Vagina (tissue), 2 donors: ENCODE measurements at regions not wholly inside any gene's neighbourhood (a gene's known extent, or its start where the extent isn't known, plus 50 kb on each side); places are given as distances from the start of the nearest gene placed in this dataset.

Experiments
- DNase-seq, 2 donors: peaks; one replicate each; pipeline ENCODE4 v3.0.0-alpha.2; 2017; ENCODE audit errors: extremely low spot score in 2 of 2
- H3K27ac ChIP-seq: fragments of 200-600 bp; sonication (generic); one replicate; pipeline ENCODE4 v1.5.1; 2019
- H3K27me3 ChIP-seq: fragments of 200-600 bp; sonication (generic); one replicate; pipeline ENCODE4 v1.5.1; 2019
- H3K36me3 ChIP-seq, 2 donors: fragments of 200-600 bp; sonication (generic); one replicate each; pipeline ENCODE4 v1.5.1; 2017 to 2019
- H3K4me1 ChIP-seq: fragments of 200-600 bp; sonication (generic); one replicate; pipeline ENCODE4 v1.5.1; 2019
- H3K4me3 ChIP-seq, 2 donors: fragments of 200-600 bp; sonication (generic); 1 replicate in 1 of 2; 2 replicates in 1 of 2; pipeline ENCODE4 v1.5.1; 2016 to 2019
- H3K9me3 ChIP-seq: fragments of 200-600 bp; sonication (generic); one replicate; pipeline ENCODE4 v1.5.1; 2019
- CTCF ChIP-seq, 3 experiments: fragments of 450-650 bp in 2 of 3; fragments of 200-600 bp in 1 of 3; sonication (generic) in 1 of 3; IDR thresholded peaks; one replicate each; pipeline ENCODE4 v1.5.1; 2017 to 2019; ENCODE audit warnings: antibody characterized with exemption in 3 of 3, mild to moderate bottlenecking in 2 of 3, moderate library complexity in 2 of 3
- POLR2A ChIP-seq, 2 donors: fragments of 450-650 bp; IDR thresholded peaks; one replicate each; pipeline ENCODE4 v1.6.1; 2017; ENCODE audit warnings: antibody characterized with exemption in 2 of 2, mild to moderate bottlenecking in 2 of 2, moderate library complexity in 2 of 2
- POLR2AphosphoS5 ChIP-seq, 2 donors: sonication (generic); formaldehyde crosslinking; IDR thresholded peaks; one replicate each; pipeline ENCODE4 v1.9.0; 2017; ENCODE audit warnings: antibody characterized with exemption in 2 of 2, mild to moderate bottlenecking in 2 of 2, low read depth in 1 of 2; ENCODE audit not compliant: insufficient read depth in 1 of 2
- intact Hi-C: fragments of 100-400 bp; cut with DNase I; formaldehyde crosslinking; loops from one replicate; pipeline ENCODE4 v1.15.1; 2023

GRCh38 chrX:102835504-102836146 lies 101.4 kb upstream of the RAB40AL start:
- TF ChIP-seq CTCF (IDR thresholded peaks at IDR 0.05) (no peak), POLR2AphosphoS5 (IDR thresholded peaks at IDR 0.05; ENCODE audit: insufficient read depth in 1 of 2, low read depth in 1 of 2) (no peak)
- H3K36me3 ChIP-seq = no peaks in the 10 kb centered on the region
- no peaks in the 10 kb centered on the region for H3K9me3 ChIP-seq
- H3K4me1 ChIP-seq = no peaks in the 10 kb centered on the region
- no peak overlapping the region for H3K4me3 ChIP-seq
- H3K27me3 ChIP-seq = no peaks in the 10 kb centered on the region
- intact Hi-C loops = no loop called here
- no peak overlapping the region for H3K27ac ChIP-seq
- no peak for DNase-seq

GRCh38 chrX:102837847-102838246 lies 99.2 kb upstream of the RAB40AL start:
- intact Hi-C loops = no loop called here
- H3K9me3 ChIP-seq = no peaks in the 10 kb centered on the region
- H3K27me3 ChIP-seq = no peaks in the 10 kb centered on the region
- no peak overlapping the region for H3K4me3 ChIP-seq
- TF ChIP-seq CTCF (IDR thresholded peaks at IDR 0.05) (no peak), POLR2AphosphoS5 (IDR thresholded peaks at IDR 0.05; ENCODE audit: insufficient read depth in 1 of 2, low read depth in 1 of 2) (no peak), POLR2A (IDR thresholded peaks at IDR 0.05) (no peak)
- no peaks in the 10 kb centered on the region for H3K36me3 ChIP-seq
- DNase-seq = no peak
- no peak overlapping the region for H3K27ac ChIP-seq
- H3K4me1 ChIP-seq = no peaks in the 10 kb centered on the region

- no peak for TF ChIP-seq POLR2A (IDR thresholded peaks at IDR 0.05)
- no peak for TF ChIP-seq CTCF (IDR thresholded peaks at IDR 0.05)
- intact Hi-C loops = no loop called here
- no peaks in the 10 kb centered on the region for H3K9me3 ChIP-seq
- H3K27me3 ChIP-seq = no peaks in the 10 kb centered on the region
- no peak overlapping the region for H3K4me3 ChIP-seq
- DNase-seq = no peak
- no peak overlapping the region for H3K27ac ChIP-seq
- H3K4me1 ChIP-seq = no peaks in the 10 kb centered on the region
- peaks cover 0 to 3% of the 10 kb centered on the region in 2 donors for H3K36me3 ChIP-seq
Observed at GRCh38 chrX:102840871-102841705, 96.0 kb upstream of the RAB40AL start.

- H3K4me3 ChIP-seq = no peak overlapping the region
- no peaks in the 10 kb centered on the region for H3K27me3 ChIP-seq
- DNase-seq = no peak
- H3K9me3 ChIP-seq = no peaks in the 10 kb centered on the region
- intact Hi-C loops = no loop called here
- H3K27ac ChIP-seq = no peak overlapping the region
- H3K4me1 ChIP-seq = no peaks in the 10 kb centered on the region
- H3K36me3 ChIP-seq = peaks cover 0 to 3% of the 10 kb centered on the region in 2 donors
- TF ChIP-seq CTCF (IDR thresholded peaks at IDR 0.05) (no peak), POLR2A (IDR thresholded peaks at IDR 0.05) (no peak), POLR2AphosphoS5 (IDR thresholded peaks at IDR 0.05; ENCODE audit: insufficient read depth in 1 of 2, low read depth in 1 of 2) (no peak)
Observed at GRCh38 chrX:102841706-102842003, 95.4 kb upstream of the RAB40AL start.

- Histone ChIP-seq H3K4me1 (no peaks in the 10 kb centered on the region), H3K9me3 (no peaks in the 10 kb centered on the region), H3K4me3 (no peak overlapping the region), H3K27me3 (no peaks in the 10 kb centered on the region), H3K27ac (no peak overlapping the region), H3K36me3 (peaks cover 0 to 3% of the 10 kb centered on the region in 2 donors)
- intact Hi-C loops = no loop called here
- DNase-seq = no peak
- TF ChIP-seq POLR2AphosphoS5 (IDR thresholded peaks at IDR 0.05; ENCODE audit: insufficient read depth in 1 of 2, low read depth in 1 of 2) = no peak
- no peak for TF ChIP-seq CTCF (IDR thresholded peaks at IDR 0.05)
- TF ChIP-seq POLR2A (IDR thresholded peaks at IDR 0.05) = no peak
Observed at GRCh38 chrX:102845020-102845419, 92.1 kb upstream of the RAB40AL start.
